HEK293 (cell line): ENCODE measurements at regions not wholly inside any gene's neighbourhood (a gene's known extent, or its start where the extent isn't known, plus 50 kb on each side); places are given as distances from the start of the nearest gene placed in this dataset.

Experiments
- CTCF ChIA-PET: fragments of 350-600 bp; formaldehyde crosslinking; extraction: SDS; loops from one replicate; lab custom pipeline; 2021; ENCODE audit warnings: antibody characterized with exemption; lab: Yijun Ruan, JAX
- POLR2A ChIA-PET: fragments of 300-600 bp; formaldehyde crosslinking; extraction: SDS; loops from one replicate; lab custom pipeline; 2020; ENCODE audit warnings: antibody characterized with exemption, inconsistent platforms; lab: Yijun Ruan, JAX
- H3K27ac ChIP-seq: fragments of 200-500 bp; sonication (Bioruptor generic); 2 replicates; pipeline ENCODE4 v1.5.1; 2014; ENCODE audit warnings: low read depth, low read length, control low read depth, inconsistent platforms; ENCODE audit errors: extremely low read depth
- H3K36me3 ChIP-seq, 2 experiments: fragments of 200-500 bp in 1 of 2; sonication (Bioruptor generic) in 1 of 2; 1 replicate in 1 of 2; 2 replicates in 1 of 2; pipeline ENCODE4 v1.5.1; 2014 to 2017; ENCODE audit warnings: inconsistent platforms in 2 of 2, low read length in 2 of 2; ENCODE audit not compliant: control insufficient read depth in 2 of 2, insufficient read depth in 1 of 2
- H3K4me1 ChIP-seq: fragments of 200-500 bp; sonication (Bioruptor generic); 2 replicates; pipeline ENCODE4 v1.5.1; 2014; ENCODE audit warnings: mild to moderate bottlenecking, low read length, inconsistent platforms; ENCODE audit not compliant: control insufficient read depth, insufficient read depth
- H3K4me3 ChIP-seq: 2 replicates; pipeline ENCODE4 v1.5.1; 2011; ENCODE audit warnings: low read depth, mild to moderate bottlenecking, control low read depth, low read length, moderate library complexity
- H3K9me3 ChIP-seq: fragments of 200-500 bp; sonication (Bioruptor generic); 2 replicates; pipeline ENCODE4 v1.5.1; 2014; ENCODE audit warnings: low read depth, low read length, inconsistent platforms; ENCODE audit not compliant: control insufficient read depth, insufficient read depth
- ATF2 ChIP-seq: fragments of 450-650 bp; formaldehyde crosslinking; IDR thresholded peaks from 2 replicates; pipeline ENCODE4 v1.5.1; 2016; ENCODE audit warnings: missing biosample characterization, missing genetic modification characterization, low read depth
- HIC1 ChIP-seq: fragments of 450-650 bp; formaldehyde crosslinking; IDR thresholded peaks from 2 replicates; pipeline ENCODE4 v1.5.1; 2016; ENCODE audit warnings: missing biosample characterization, missing genetic modification characterization
- KLF1 ChIP-seq: fragments of 450-650 bp; formaldehyde crosslinking; IDR thresholded peaks from 2 replicates; pipeline ENCODE4 v1.5.1; 2016; ENCODE audit warnings: missing biosample characterization, missing genetic modification characterization
- KLF17 ChIP-seq: fragments of 450-650 bp; formaldehyde crosslinking; IDR thresholded peaks from 2 replicates; pipeline ENCODE4 v1.5.1; 2016; ENCODE audit warnings: missing biosample characterization, missing genetic modification characterization
- PBX3 ChIP-seq: sonication (generic); formaldehyde crosslinking; IDR thresholded peaks from 2 replicates; pipeline ENCODE4 v1.8.1; 2022; ENCODE audit warnings: mild to moderate bottlenecking, moderate library complexity, missing genetic modification reagents
- TSHZ1 ChIP-seq: fragments of 450-650 bp; formaldehyde crosslinking; IDR thresholded peaks from 2 replicates; pipeline ENCODE4 v1.5.1; 2016; ENCODE audit warnings: missing biosample characterization, missing genetic modification characterization, borderline replicate concordance
- ZBTB1 ChIP-seq: fragments of 450-650 bp; formaldehyde crosslinking; IDR thresholded peaks from 2 replicates; pipeline ENCODE4 v1.5.1; 2016; ENCODE audit warnings: missing biosample characterization, missing genetic modification characterization
- ZFP3 ChIP-seq: fragments of 450-650 bp; formaldehyde crosslinking; IDR thresholded peaks from 2 replicates; pipeline ENCODE4 v1.5.1; 2016; ENCODE audit warnings: low read depth, missing biosample characterization, missing genetic modification characterization
- ZIC2 ChIP-seq: fragments of 450-650 bp; formaldehyde crosslinking; IDR thresholded peaks from 2 replicates; pipeline ENCODE4 v1.5.1; 2016; ENCODE audit warnings: missing biosample characterization, missing genetic modification characterization
- ZNF155 ChIP-seq: fragments of 450-650 bp; formaldehyde crosslinking; IDR thresholded peaks from 2 replicates; pipeline ENCODE4 v1.5.1; 2016; ENCODE audit warnings: missing biosample characterization, missing genetic modification characterization
- ZNF169 ChIP-seq: fragments of 450-650 bp; formaldehyde crosslinking; IDR thresholded peaks from 2 replicates; pipeline ENCODE4 v1.5.1; 2016; ENCODE audit warnings: missing biosample characterization, missing genetic modification characterization
- ZNF174 ChIP-seq: fragments of 450-650 bp; formaldehyde crosslinking; IDR thresholded peaks from 2 replicates; pipeline ENCODE4 v1.5.0; 2017; ENCODE audit warnings: missing biosample characterization, mild to moderate bottlenecking, missing genetic modification characterization
- ZNF19 ChIP-seq: fragments of 450-650 bp; formaldehyde crosslinking; IDR thresholded peaks from 2 replicates; pipeline ENCODE4; 2016; ENCODE audit warnings: missing biosample characterization, missing genetic modification characterization, low read depth
- ZNF202 ChIP-seq: fragments of 450-650 bp; formaldehyde crosslinking; IDR thresholded peaks from 2 replicates; pipeline ENCODE4 v1.5.1; 2016; ENCODE audit warnings: missing biosample characterization, missing genetic modification characterization, borderline replicate concordance
- ZNF221 ChIP-seq: fragments of 450-650 bp; formaldehyde crosslinking; IDR thresholded peaks from 2 replicates; pipeline ENCODE4 v1.5.1; 2017; ENCODE audit warnings: missing biosample characterization, missing genetic modification characterization, borderline replicate concordance
- ZNF473 ChIP-seq: fragments of 450-650 bp; formaldehyde crosslinking; IDR thresholded peaks from 2 replicates; pipeline ENCODE4 v1.5.1; 2017; ENCODE audit warnings: missing biosample characterization, missing genetic modification characterization
- ZNF501 ChIP-seq: fragments of 450-650 bp; formaldehyde crosslinking; IDR thresholded peaks from 2 replicates; pipeline ENCODE4 v1.5.1; 2016; ENCODE audit warnings: missing biosample characterization, missing genetic modification characterization
- ZNF521 ChIP-seq: fragments of 450-650 bp; formaldehyde crosslinking; IDR thresholded peaks from 2 replicates; pipeline ENCODE4 v1.5.1; 2017; ENCODE audit warnings: missing biosample characterization, mild to moderate bottlenecking, missing genetic modification characterization
- ZNF544 ChIP-seq: fragments of 450-650 bp; formaldehyde crosslinking; IDR thresholded peaks from 2 replicates; pipeline ENCODE4 v1.5.0; 2017; ENCODE audit warnings: missing biosample characterization, missing genetic modification characterization
- ZNF664 ChIP-seq: fragments of 450-650 bp; formaldehyde crosslinking; IDR thresholded peaks from 2 replicates; pipeline ENCODE4 v1.5.1; 2016; ENCODE audit warnings: missing biosample characterization, missing genetic modification characterization
- ZNF670 ChIP-seq: fragments of 450-650 bp; formaldehyde crosslinking; IDR thresholded peaks from 2 replicates; pipeline ENCODE4 v1.5.1; 2016; ENCODE audit warnings: missing biosample characterization, missing genetic modification characterization, low read depth
- ZXDB ChIP-seq: fragments of 450-650 bp; formaldehyde crosslinking; IDR thresholded peaks from 2 replicates; pipeline ENCODE4 v1.5.1; 2016; ENCODE audit warnings: missing biosample characterization, missing genetic modification characterization
- TF ChIP-seq, protein P1 (sequence below): IDR thresholded peaks from 2 replicates; pipeline ENCODE4 v1.6.1; 2011; ENCODE audit warnings: mild to moderate bottlenecking, low read depth, low read length, borderline replicate concordance
- TF ChIP-seq, protein P2 (sequence below): fragments of 450-650 bp; formaldehyde crosslinking; IDR thresholded peaks from 2 replicates; pipeline ENCODE4 v1.5.1; 2017; ENCODE audit warnings: missing biosample characterization, missing genetic modification characterization

DNA sequence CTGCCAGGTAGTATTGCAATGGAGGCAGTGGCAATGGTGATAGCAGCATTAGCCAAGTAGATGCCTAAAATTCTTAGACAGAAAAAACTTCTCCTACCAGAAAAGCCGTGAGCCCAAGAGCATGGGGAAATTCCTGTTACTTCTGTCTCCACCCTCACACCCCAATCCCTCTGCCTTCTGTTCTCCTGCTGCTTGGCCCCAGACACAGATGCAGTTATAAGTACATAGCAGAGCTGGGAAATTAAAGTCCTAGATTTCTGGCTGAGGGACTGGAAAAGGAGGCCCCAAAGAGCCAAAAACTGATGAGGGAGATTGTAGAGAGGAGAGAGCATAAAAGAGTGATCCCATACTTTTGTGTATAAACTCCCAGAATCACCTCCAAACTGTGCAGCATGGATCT, 166.9 kb downstream of the SMAD6 start (continued):
- no peak for TF ChIP-seq TSHZ1 (tag by site-specific recombination)
- TF ChIP-seq ZNF473 (tag by site-specific recombination), result no peak
- no peak for TF ChIP-seq ZNF521
- TF ChIP-seq, protein P1, sequence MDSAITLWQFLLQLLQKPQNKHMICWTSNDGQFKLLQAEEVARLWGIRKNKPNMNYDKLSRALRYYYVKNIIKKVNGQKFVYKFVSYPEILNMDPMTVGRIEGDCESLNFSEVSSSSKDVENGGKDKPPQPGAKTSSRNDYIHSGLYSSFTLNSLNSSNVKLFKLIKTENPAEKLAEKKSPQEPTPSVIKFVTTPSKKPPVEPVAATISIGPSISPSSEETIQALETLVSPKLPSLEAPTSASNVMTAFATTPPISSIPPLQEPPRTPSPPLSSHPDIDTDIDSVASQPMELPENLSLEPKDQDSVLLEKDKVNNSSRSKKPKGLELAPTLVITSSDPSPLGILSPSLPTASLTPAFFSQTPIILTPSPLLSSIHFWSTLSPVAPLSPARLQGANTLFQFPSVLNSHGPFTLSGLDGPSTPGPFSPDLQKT, result no peak
- no peak for TF ChIP-seq ZNF501
- TF ChIP-seq, protein P2, sequence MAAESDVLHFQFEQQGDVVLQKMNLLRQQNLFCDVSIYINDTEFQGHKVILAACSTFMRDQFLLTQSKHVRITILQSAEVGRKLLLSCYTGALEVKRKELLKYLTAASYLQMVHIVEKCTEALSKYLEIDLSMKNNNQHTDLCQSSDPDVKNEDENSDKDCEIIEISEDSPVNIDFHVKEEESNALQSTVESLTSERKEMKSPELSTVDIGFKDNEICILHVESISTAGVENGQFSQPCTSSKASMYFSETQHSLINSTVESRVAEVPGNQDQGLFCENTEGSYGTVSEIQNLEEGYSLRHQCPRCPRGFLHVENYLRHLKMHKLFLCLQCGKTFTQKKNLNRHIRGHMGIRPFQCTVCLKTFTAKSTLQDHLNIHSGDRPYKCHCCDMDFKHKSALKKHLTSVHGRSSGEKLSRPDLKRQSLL, result no peak
- TF ChIP-seq KLF1, result no peak
- no peak for TF ChIP-seq PBX3 (CRISPR knock-in tag)
- no peak for TF ChIP-seq ZNF169 (tag by site-specific recombination)
- TF ChIP-seq ZNF155, result no peak
- TF ChIP-seq ZNF544 (tag by site-specific recombination), result no peak
- no peak for TF ChIP-seq ZNF670 (tag by site-specific recombination)
- no peak for TF ChIP-seq ZNF19

DNA sequence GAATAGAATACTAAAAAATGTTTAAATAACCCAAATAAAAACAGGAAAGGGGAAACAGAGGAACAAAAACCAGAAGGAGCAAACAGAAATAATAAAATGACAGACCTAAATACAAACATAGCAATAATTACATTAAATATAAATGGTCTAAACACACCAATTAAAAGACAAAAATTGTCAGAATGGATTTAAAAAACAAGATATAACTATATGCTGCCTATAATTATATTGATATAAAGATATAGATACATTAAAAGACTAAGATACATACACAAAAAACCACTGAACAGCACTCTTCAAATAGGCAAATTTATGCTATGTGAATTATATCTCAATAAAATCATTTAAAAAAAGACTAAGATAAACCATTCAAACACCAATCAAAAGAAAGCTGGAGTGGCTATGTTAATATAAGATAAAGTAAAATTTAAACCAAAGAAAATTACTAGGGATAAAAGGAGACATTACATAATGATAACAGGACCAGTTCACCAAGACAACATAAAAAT, 168.9 kb downstream of the SMAD6 start:
- Histone ChIP-seq H3K4me3 (no peak overlapping the region), H3K27ac (no peak overlapping the region), H3K36me3 (no peaks in the 10 kb centered on the region), H3K9me3 (no peaks in the 10 kb centered on the region), H3K4me1 (peaks cover 8% of the 10 kb centered on the region)
- ChIA-PET CTCF (interaction anchor here (0.7 to 4.1 kb wide), 2 partner anchors 20 to 32 kb away, joined by 3 to 19 read pairs; no protein-coding TSS in a partner anchor), POLR2A (no interaction called here)
- TF ChIP-seq ZBTB1 (tag by site-specific recombination) (no peak), ZXDB (tag by site-specific recombination) (no peak), ZFP3 (tag by site-specific recombination) (no peak), ZNF202 (tag by site-specific recombination) (no peak), ZNF221 (tag by site-specific recombination) (no peak), KLF17 (no peak), HIC1 (no peak), ZNF174 (tag by site-specific recombination) (no peak), ZNF664 (tag by site-specific recombination) (peak; percentile 95), ZNF19 (no peak), ZIC2 (no peak), ZNF501 (no peak), ATF2 (no peak), ZNF473 (tag by site-specific recombination) (no peak)
